Hematopoietic multipotent progenitor cell treated with erythropoietin and hydrocortisone succinate and interleukin-3 and kit ligand, for 17 days (in vitro differentiated cells): ENCODE measurements at regions not wholly inside any gene's neighbourhood (a gene's known extent, or its start where the extent isn't known, plus 50 kb on each side); places are given as distances from the start of the nearest gene placed in this dataset.
"Not testable (repeated sequence)": the region's sequence is repeated elsewhere in the genome, so short reads cannot be mapped to it uniquely, and the experiment has no call there.

Source experiments
- DNase-seq: peaks from one replicate; pipeline ENCODE4 v3.0.0-alpha.2; 2015; ENCODE audit warnings: low spot score

DNA sequence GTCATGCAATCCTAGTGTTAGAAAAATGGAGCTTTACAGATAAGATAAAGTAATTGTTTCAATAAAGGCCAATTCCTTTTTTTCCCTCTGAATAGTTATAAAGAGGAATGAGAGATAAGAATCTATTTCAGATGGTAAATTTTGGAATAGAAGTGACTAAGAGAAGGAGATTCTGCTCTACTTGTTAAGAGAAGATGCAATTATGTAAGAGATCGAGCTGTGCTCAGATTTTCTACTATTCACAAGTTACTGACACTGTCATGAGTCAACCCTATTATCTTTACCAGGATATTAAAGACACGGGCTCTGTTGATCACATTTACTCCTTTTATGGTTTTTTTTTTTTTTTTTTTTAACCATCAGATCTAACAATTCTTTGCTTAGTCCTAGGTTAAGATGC, 511.3 kb downstream of the ARL4A start:
- no peak for DNase-seq

DNA sequence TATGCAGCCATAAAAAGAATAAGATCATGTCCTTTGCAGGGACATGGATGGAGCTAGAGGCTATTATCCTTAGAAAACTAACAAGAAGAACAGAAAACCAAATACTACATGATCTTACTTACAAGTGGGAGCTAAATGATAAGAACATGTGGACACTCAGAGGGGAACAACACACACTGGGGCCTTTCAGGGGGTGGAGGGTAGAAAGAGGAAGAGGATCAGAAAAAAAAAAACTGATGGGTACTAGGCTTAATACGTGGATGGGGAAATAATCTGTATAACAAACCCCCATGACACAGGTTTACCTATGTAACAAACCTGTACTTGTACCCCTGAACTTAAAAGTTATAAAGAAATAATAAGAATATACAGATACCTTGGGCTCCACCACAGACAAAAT, 514.2 kb downstream of the ARL4A start:
- no peak for DNase-seq

DNA sequence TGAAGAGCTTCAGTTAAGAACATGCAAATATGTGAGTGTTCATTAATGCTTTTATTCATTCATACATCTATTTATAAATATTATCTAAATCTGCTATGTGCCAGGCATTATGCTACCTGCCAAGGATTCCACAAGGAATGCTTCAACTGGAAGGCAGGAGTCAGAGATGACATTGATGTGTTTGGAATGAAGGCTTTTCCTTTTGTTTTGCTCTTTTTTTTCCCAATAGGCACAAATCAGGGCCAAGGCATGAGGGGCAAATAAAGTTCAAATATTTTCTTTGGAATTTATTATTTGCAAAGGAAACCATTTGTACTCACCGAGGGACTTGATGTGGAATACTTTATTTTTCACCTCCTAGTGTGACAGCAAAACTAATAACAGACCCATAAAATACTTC, 530.3 kb downstream of the ARL4A start:
- no peak for DNase-seq

DNA sequence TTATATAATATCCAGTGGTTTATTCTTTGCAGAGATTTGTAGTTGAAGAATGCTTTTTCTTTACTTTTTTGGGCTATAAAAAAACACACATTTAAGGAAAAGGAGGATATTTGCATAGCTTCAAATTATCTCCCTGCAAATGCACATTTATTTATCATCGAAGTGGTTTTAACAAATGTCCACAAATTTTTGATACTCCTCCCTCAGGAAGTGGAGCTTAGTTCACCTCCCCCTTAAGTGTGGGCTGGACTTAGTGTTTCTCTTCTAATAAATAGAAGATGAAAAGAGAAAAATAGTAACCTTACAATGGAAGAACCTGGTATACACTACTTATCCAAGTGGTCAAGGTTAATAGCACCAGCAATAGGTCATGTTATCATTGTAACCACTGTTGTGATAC, 537.6 kb downstream of the ARL4A start:
- no peak for DNase-seq

DNA sequence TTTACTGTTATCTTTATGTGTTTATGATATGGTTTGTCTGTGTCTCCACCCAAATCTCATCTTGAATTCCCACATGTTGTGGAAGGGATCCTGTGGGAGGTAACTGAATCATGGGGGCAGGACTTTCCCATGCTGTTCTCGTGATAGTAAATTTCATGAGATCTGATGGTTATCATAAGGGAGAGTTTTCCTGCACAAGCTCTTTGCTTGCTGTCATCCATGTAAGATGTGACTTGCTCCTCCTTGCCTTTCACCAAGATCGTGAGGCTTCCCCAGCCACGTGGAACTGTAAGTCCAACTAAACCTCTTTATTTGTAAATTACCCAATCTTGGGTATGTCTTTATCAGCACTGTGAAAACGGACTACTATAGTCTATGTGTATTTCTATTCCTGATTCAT, 539.0 kb downstream of the ARL4A start:
- DNase-seq = no peak

DNA sequence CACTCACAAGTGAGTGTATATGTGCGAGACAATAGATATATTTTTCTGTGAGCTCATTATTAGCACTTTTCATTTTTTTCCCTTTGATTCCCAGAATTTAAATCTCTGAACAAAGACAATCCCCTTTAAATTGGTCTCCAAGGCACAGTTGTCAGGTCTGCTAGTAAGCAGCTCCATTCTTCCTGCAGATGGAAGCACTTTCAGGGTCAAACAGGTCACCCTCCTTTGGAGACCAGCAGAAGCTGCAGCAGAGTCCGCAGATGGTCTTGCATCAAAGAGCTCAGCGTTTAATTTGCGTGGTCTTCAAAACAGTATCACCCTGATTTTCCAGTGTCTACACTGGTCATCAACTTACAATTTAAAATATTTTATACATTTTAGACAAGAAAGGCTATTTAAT, 543.8 kb downstream of the ARL4A start:
- no peak for DNase-seq

DNA sequence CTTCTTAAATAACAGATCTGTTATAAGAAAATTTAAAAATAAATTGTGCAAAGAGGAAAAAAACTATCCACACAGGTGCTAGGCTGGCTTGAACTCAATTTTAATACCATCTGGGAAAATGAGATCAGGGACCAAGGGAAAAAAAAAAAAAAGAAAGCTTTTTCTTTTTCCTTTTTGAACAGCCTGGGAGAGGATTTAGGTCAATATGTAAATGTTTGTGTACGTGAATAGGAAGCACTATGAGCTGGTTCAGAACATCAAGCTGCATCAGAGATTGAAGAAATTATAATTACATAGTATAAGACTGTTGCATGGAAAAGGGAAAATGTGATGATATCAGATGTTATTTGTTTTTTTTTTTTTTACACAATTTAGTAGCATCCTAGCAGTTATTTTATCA, 548.0 kb downstream of the ARL4A start:
- no peak for DNase-seq

DNA sequence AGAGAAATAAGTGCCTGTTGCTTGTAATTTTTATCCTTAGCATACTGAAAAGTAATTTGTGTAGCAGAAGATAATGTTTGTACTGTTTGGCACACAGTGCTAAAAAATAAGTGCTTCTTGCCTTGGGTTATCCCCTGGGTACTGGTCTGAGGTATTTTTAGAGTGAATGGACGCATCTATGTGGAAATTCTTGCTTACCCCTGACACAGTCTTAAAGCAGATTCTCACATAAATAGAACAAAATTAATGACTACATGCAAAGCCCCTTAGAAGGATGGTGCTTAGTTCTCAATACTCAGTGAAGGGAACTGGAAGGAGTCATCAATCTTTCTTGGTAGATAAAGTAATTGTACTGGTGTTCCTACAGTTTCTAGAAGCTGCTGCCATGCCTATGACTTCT, 548.6 kb downstream of the ARL4A start:
- DNase-seq = no peak

DNA sequence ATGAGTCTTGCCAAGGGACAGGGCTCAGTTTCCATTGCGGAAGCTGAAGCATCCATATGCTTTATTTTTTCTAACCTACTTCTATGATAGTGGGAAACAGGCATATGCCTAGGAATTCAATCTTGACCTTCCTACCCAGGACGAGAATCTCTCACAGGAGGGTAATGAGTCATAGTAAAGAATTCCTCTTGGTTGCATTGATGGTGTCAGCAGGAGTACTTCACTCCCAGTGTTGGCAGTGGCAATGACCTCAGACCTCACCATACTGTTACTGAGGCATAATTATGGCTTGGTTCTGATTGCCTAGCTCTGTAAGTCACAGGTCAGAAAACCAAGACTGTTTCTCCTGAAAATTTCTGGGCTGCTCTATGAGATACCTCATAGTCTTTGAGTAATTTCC, 552.9 kb downstream of the ARL4A start:
- no peak for DNase-seq

DNA sequence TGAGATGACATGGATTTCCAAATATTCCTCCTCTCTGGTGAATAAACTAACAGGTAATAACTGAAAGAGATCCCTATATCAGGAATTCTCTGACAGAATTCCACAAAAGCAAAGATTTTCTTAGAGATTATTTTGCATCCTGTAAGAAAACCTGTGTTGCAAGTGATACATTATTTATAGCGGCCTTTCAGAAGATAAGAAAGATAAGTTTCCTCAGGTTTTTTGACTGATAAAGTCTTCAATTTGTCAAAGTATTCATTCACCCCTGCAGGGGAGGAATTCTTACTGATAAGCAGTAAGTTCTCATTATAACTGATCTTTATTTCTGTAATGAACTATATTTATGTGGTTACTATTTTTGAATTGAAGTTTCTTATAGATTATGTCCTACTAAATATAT, 554.0 kb downstream of the ARL4A start:
- no peak for DNase-seq

DNA sequence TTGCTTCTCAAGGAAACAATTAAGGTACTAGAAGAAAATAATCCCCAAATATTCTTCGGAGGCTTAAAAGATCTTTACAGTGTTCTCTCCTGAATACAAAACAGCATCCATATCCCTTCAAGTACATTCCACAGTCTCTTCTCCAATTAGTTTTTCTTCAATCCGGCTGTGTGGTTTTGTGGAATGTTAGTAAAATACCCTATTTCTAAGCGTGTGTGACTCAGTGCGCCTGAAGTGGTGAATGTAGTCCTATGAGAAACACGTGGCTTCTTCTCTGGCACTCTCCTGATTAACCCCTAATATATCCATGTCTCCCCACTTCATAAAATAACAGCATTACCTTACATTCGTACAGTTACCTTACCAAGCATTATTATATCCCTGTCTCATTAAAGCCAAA, 570.2 kb downstream of the ARL4A start:
- DNase-seq = no peak

DNA sequence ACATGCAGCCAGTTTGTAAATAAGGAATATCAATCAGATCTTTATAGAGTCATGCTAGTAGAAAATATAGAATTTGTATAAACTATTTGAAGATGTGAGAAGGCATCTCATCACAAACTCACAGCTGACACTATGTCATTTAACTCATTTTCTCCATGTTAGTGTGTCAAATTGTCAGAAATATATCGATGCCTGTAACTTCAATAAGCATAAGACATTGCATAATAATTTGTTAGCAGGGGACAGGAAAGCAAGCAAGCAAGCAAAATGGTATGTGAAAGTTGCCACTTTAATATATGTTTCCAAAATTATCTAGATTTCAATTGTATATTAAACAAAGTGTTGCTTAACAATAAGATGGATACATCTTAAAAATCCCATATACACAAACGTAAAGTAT, 571.0 kb downstream of the ARL4A start:
- DNase-seq = no peak

DNA sequence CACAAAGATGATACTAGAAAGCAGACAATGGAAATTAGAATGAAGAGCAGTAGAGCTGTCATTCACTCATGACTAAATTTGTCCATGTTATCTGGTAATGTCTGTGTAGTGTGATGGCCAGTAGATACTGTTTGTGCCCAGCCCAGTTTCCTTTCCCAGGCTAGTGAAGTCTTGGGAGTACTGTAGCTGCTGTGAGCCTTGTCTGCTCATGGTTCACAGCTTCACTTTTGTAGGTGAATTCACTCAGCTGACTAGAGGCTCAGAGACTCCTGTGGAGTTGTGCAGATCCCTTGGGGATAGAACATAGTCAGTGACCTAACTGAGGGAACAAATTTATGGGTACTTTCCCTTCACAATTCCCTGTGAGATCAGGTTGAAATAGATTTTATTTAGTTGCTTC, 572.5 kb downstream of the ARL4A start:
- no peak for DNase-seq

DNA sequence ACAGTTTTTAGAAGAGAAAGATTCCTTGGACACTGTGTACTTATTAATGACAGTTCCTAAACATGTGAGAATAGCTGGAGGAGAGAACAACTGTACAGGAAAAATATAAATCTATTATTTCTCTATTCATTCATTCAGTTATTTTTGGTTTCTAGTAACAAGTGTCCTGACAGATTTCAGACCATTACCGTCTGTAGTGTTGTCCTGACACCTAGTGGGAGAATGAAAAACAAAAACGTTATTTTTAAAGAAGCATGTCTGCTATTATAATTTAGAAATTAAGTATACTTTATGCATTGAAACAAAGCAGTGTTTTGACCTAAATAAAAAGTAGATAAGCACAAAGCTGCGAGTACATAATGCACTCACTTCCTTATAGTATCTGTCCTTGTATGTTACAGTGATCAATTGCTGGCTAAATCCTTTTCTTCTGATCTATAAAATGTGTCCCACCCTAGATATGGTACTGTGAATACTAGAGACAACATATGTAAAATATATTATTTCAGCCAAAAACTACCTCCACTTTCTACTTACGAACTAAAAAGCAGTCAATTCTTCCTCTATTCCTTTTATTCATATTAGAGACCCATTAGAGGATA, 575.6 kb downstream of the ARL4A start:
- DNase-seq = peak; percentile 52

DNA sequence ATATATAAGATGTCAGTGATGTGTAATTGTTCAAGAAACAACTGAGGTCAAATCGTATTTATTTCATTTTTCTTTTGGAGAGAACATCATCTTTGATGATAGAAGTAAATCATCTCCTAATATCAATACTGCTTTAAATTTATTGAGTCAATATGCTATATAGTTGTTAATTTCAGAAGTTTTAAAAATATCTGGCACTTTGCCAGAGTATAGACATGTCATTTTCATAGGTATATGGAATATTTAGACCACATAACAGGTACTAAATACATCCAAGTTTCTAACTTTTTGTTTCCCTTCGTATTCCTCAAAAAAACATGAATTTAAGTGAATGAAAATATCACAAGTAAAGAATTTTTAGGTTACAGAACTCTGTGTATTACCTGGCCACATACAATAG, 577.8 kb downstream of the ARL4A start:
- DNase-seq = no peak

DNA sequence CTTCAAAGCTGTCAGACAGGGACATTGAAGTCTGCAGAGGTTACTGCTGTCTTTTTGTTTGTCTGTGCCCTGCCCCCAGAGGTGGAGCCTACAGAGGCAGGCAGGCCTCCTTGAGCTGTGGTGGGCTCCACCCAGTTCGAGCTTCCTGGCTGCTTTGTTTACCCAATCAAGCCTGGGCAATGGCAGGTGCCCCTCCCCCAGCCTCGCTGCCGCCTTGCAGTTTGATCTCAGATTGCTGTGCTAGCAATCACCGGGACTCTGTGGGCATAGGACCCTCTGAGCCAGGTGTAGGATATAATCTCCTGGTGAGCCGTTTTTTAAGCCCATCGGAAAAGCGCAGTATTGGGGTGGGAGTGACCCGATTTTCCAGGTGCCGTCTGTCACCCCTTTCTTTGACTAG, 586.8 kb downstream of the ARL4A start:
- not testable (repeated sequence) for DNase-seq

DNA sequence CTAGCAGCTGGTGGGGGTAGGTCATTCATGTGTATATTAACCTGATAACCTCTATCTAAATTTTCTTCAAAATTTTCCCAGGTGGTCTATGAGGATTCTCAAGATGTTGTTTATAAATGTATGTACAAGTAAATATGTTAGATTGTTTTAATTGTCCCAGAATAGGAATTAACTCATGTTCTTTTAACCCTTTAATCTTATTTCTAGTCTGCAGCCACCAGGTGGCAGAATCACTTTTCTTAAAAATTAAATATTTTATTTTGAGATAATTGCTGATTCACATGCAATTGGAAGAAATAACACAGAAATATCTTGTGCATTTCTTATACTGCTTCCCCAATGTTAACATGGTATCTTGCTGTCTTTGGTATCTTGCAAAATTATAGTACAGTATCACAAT, 589.5 kb downstream of the ARL4A start:
- no peak for DNase-seq

DNA sequence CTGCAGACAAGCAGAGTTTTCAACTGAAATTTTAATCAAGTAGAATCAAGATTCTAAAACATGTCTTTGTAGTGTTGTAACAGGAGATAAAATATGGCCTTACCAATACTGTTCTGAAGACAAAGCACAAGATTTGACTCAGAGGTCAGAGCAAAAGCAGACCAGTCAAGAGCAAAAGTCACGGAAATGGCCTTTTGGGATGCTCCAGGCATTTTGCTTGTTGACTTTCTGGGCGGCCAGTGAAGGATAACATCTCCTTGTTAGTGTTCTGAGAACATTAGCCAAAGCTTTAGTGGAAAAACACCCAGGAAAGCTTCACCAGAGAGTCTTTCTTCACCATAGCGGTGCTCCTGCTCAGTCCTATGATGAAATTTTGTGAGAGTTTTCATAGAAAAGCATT, 590.6 kb downstream of the ARL4A start:
- no peak for DNase-seq

DNA sequence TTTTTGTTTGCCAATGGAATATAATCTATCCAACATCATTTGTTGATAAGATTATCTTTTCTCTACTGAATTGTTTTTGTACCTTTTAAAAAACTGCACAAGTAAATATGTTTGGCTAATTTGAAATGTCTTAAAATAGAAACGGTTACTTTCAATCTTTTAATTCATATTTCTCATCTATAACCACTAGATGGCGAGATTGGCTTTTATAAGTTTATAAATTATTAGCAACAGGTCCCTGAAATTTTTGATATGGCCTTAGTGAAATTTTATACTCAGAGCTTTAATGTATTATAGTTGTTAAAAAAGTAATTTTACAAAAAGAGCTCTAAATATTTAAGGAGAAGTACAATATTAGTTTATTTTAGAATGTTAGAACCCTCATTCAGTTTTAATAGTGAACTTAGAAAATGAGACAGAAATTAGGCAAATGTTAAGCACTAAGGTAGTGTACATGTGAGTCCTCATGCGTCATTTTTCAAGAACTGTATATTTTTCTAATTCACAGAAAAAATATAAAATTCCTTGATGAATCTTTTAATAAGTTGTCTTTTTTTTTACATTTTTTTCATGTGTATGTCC, 592.5 kb downstream of the ARL4A start:
- DNase-seq = peak; percentile 42

DNA sequence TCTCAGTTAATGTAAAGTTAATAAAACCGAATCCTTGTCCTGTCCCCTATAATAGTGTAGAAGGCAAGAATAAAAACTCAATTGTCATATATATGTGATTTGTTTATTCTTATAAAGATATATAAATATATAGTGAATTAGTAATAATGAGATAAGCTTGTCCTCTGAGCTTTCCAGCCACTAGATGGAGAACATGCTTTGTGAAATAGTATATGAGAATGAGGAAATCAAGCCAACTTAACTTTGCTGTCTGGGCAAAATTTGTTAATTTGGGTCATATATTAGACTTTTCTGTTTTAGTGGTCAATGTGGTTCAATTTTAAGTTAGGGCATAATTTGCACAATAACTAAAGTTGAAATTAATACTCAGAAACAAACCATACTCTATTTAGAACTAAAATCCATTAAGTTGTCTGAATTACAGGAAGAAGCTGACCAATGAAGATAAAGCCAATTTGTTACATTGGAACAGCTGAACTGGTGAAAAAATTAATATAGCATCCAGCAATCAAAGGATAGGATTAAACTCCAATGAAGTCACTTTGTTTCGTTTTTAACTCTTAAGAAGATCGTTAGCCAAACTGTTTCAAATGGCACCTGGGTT, 595.0 kb downstream of the ARL4A start:
- no peak for DNase-seq

DNA sequence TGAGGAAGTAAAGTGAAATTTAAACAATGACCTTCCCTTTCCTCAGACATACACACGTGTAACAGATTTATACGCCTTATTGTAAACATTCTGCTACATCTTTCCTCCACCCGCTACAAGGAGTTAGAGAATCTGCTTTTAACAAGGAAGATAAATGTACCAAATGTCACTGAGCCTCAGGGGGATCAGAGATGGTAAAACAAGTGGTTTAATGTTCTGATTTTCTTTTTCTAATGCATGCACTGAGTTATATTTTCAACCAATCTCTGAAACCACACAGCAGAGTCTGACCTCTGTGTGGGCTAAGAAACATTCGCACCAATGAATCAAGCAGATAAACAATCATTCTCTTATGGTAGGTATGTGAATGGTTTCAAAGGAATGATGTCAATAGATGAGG, 599.5 kb downstream of the ARL4A start:
- DNase-seq = no peak

DNA sequence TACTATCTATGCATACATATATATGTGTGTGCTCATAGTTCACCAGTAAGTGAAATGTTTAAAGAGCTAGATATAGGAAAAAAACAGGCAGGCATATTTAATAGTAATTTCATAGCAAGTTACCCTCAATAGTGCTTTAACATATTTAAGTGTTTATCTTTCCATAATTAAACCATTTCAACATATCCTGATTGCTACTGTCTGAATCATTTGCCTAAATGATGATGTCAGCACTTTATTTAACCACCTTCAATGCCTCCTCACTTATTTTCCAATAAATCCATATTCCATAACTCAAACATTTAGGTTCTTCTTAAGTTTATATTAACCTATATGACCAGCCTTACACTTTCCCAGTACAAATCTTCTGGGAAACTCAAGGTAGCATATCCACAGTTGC, 601.1 kb downstream of the ARL4A start:
- DNase-seq = no peak

DNA sequence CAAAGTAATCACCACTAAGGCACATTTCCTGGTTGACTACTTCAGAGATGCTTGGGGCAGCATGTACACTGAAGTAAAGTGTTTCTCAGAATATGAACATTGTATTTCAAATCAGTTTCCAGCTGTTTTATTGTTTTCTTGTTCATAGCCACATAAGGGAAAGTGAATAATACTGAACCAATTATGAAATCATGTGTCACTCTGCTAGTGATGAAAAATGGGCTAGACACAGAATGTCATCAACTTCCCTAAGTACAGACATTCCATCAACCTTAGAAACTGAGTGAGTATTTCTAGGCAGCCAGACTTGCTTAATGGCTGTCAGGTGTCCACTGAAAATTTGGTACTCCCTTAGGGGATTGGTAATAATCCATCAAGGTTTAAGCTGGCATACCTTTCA, 603.5 kb downstream of the ARL4A start:
- no peak for DNase-seq
